Neutrophil (primary cell): ENCODE measurements at regions not wholly inside any gene's neighbourhood (a gene's known extent, or its start where the extent isn't known, plus 50 kb on each side); places are given as distances from the start of the nearest gene placed in this dataset.

Experiments
- H3K27ac ChIP-seq: fragments of 200-600 bp; sonication (generic); 2 replicates; pipeline ENCODE4 v1.5.1; 2016; ENCODE audit warnings: mild to moderate bottlenecking, moderate library complexity
- H3K27me3 ChIP-seq: fragments of 200-600 bp; sonication (generic); 2 replicates; pipeline ENCODE4 v1.6.0; 2016; ENCODE audit warnings: mild to moderate bottlenecking
- H3K36me3 ChIP-seq: fragments of 200-600 bp; sonication (generic); 2 replicates; pipeline ENCODE4 v1.5.1; 2017
- H3K4me1 ChIP-seq, 2 experiments: fragments of 200-600 bp in 1 of 2; sonication (generic) in 1 of 2; 1 replicate in 1 of 2; 2 replicates in 1 of 2; pipeline versions ENCODE4 v1.5.1 to v1.6.1; 2013 to 2016; ENCODE audit warnings: low read depth in 1 of 2, low read length in 1 of 2, mild to moderate bottlenecking in 1 of 2, moderate library complexity in 1 of 2; ENCODE audit not compliant: control insufficient read depth in 1 of 2, insufficient read depth in 1 of 2
- H3K4me3 ChIP-seq, 2 experiments: fragments of 200-600 bp in 1 of 2; sonication (generic) in 1 of 2; 1 replicate in 1 of 2; 2 replicates in 1 of 2; pipeline ENCODE4 v1.5.1; 2013 to 2016; ENCODE audit warnings: low read depth in 1 of 2, low read length in 1 of 2, mild to moderate bottlenecking in 1 of 2, moderate library complexity in 1 of 2
- H3K9me3 ChIP-seq: fragments of 200-600 bp; sonication (generic); 2 replicates; pipeline ENCODE4 v1.5.1; 2016
- CTCF ChIP-seq: fragments of 200-600 bp; sonication (generic); IDR thresholded peaks from 2 replicates; pipeline ENCODE4 v1.5.1; 2016; ENCODE audit warnings: antibody characterized with exemption

GRCh38 chr17:70013911-70014310 is 61.1 kb upstream of the KCNJ16 start:
- H3K36me3 ChIP-seq = no peaks in the 10 kb centered on the region
- H3K4me3 ChIP-seq = no peak overlapping the region
- TF ChIP-seq CTCF = no peak

DNA sequence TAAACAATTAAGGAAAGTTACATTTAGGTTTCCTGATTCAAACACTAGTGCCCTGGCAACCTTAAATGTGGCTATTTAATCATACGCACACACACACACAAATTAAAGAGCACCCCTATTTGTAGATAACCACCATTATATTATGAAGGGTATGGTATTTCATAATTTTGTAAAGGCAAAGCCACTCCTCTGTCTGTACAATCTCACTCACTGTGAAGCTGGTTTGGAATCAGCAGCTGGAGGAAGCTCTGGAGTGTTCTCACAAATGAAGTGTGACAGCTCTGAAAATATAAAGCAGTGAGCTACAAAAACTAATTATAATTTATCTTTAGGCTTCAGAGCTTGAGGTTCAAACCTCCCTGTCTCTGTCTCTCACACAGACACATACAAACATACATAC is 57.9 kb upstream of the KCNJ16 start:
- Histone ChIP-seq H3K4me1 (no peaks in the 10 kb centered on the region), H3K27me3 (no peaks in the 10 kb centered on the region), H3K9me3 (no peaks in the 10 kb centered on the region), H3K36me3 (no peaks in the 10 kb centered on the region), H3K27ac (no peak overlapping the region), H3K4me3 (no peak overlapping the region)
- no peak for TF ChIP-seq CTCF

More at GRCh38 chr17:70013911-70014310, 61.1 kb upstream of the KCNJ16 start:
- no peaks in the 10 kb centered on the region for H3K27me3 ChIP-seq
- H3K9me3 ChIP-seq = no peaks in the 10 kb centered on the region
- no peak overlapping the region for H3K27ac ChIP-seq
- H3K4me1 ChIP-seq = no peaks in the 10 kb centered on the region

DNA sequence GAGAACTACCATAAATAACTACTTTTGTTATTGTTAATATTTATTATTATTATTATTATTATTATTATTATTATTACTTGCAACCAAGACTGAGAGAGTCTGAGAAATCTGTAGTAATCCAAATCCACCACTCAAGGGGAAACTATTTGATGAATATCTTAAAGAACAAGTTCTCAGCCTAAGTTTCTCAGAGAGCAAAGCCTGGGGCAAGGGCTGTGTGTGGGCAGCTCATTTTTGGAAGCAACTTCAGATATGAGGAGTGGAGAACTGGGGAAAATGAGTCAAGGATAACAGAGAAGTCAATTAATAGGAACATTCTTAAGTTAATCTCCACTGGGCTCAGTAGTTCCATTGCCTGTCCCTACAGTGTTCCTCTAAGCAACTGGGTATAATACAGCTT is 57.1 kb upstream of the KCNJ16 start:
- Histone ChIP-seq H3K9me3 (no peaks in the 10 kb centered on the region), H3K27ac (no peak overlapping the region), H3K36me3 (no peaks in the 10 kb centered on the region), H3K4me3 (no peak overlapping the region), H3K4me1 (no peaks in the 10 kb centered on the region), H3K27me3 (no peaks in the 10 kb centered on the region)
- no peak for TF ChIP-seq CTCF

DNA sequence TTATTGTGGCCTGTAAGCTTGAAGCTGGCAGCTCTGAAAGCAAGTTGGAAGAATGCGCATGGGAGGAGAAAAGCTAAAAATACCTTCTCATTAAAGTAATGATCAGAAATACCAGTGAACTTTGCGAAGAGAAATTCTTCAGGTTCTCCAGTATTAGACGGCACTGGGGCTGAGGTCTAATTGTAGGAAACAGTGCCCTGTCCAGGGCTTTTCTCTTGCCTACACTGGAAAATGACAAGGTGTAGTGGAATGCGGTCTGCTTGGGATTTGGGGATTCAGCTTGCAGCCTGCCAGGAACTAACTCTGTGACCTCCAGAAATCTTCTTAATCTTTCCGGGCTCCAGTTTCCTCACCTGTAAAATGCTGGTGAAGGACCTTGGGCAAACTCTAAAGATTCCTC is 53.3 kb upstream of the KCNJ16 start:
- H3K4me3 ChIP-seq = no peak overlapping the region
- no peak overlapping the region for H3K27ac ChIP-seq
- no peaks in the 10 kb centered on the region for H3K9me3 ChIP-seq
- TF ChIP-seq CTCF = no peak
- H3K36me3 ChIP-seq = no peaks in the 10 kb centered on the region
- no peaks in the 10 kb centered on the region for H3K27me3 ChIP-seq
- H3K4me1 ChIP-seq = no peaks in the 10 kb centered on the region

- no peak overlapping the region for H3K4me3 ChIP-seq
- no peaks in the 10 kb centered on the region for H3K36me3 ChIP-seq
- H3K27me3 ChIP-seq = no peaks in the 10 kb centered on the region
- H3K27ac ChIP-seq = no peak overlapping the region
- TF ChIP-seq CTCF = no peak
- H3K4me1 ChIP-seq = no peaks in the 10 kb centered on the region
- no peaks in the 10 kb centered on the region for H3K9me3 ChIP-seq
Observed at GRCh38 chr17:70022175-70022574, 52.9 kb upstream of the KCNJ16 start.

GRCh38 chr17:70024253-70024652 is 50.8 kb upstream of the KCNJ16 start:
- Histone ChIP-seq H3K27ac (no peak overlapping the region), H3K36me3 (no peaks in the 10 kb centered on the region), H3K4me3 (no peak overlapping the region), H3K9me3 (no peaks in the 10 kb centered on the region), H3K27me3 (no peaks in the 10 kb centered on the region), H3K4me1 (no peaks in the 10 kb centered on the region)
- no peak for TF ChIP-seq CTCF
